Osteoblast (primary cell): ENCODE measurements at regions not wholly inside any gene's neighbourhood (a gene's known extent, or its start where the extent isn't known, plus 50 kb on each side); places are given as distances from the start of the nearest gene placed in this dataset.

ENCODE experiments used
- DNase-seq: peaks from one replicate; pipeline ENCODE4 v3.0.0; 2011; ENCODE audit warnings: low spot score, mixed read lengths; ENCODE audit not compliant: insufficient read length; ENCODE audit errors: missing footprints
- H2AFZ ChIP-seq: 2 replicates; pipeline ENCODE4 v1.6.0; 2011; ENCODE audit warnings: mild to moderate bottlenecking, low read length
- H3K27ac ChIP-seq: 2 replicates; pipeline ENCODE4 v1.5.1; 2011; ENCODE audit warnings: mild to moderate bottlenecking, low read depth, low read length, moderate library complexity
- H3K27me3 ChIP-seq: 2 replicates; pipeline ENCODE4 v1.6.0; 2012; ENCODE audit warnings: mild to moderate bottlenecking, control low read depth, inconsistent platforms, low read length, moderate library complexity; ENCODE audit not compliant: insufficient read depth
- H3K36me3 ChIP-seq: 2 replicates; pipeline ENCODE4 v1.5.1; 2011; ENCODE audit warnings: mild to moderate bottlenecking, low read length, control low read depth, moderate library complexity; ENCODE audit not compliant: insufficient read depth
- H3K4me1 ChIP-seq: 2 replicates; pipeline ENCODE4 v1.5.1; 2011; ENCODE audit warnings: mild to moderate bottlenecking, low read length, control low read depth, moderate library complexity; ENCODE audit not compliant: insufficient read depth
- H3K4me2 ChIP-seq: 2 replicates; pipeline ENCODE4 v1.6.0; 2011; ENCODE audit warnings: mild to moderate bottlenecking, low read length; ENCODE audit not compliant: insufficient read depth
- H3K4me3 ChIP-seq: fragments of 200-600 bp; sonication (generic); 3 replicates; pipeline ENCODE4 v1.5.1; 2012; ENCODE audit warnings: mild to moderate bottlenecking, low read length, inconsistent platforms; ENCODE audit not compliant: insufficient read depth
- H3K79me2 ChIP-seq: 2 replicates; pipeline ENCODE4 v1.6.0; 2012; ENCODE audit warnings: mild to moderate bottlenecking, low read length, control low read depth, inconsistent platforms; ENCODE audit not compliant: insufficient read depth
- H3K9me3 ChIP-seq: 2 replicates; pipeline ENCODE4 v1.5.1; 2011; ENCODE audit warnings: low read depth, low read length, control low read depth
- H4K20me1 ChIP-seq: 2 replicates; pipeline ENCODE4 v1.6.0; 2012; ENCODE audit warnings: mild to moderate bottlenecking, low read length, control low read depth; ENCODE audit not compliant: insufficient read depth
- CTCF ChIP-seq: IDR thresholded peaks from 2 replicates; pipeline ENCODE4 v1.5.1; 2011; ENCODE audit warnings: mild to moderate bottlenecking, low read depth, low read length, moderate library complexity; ENCODE audit errors: extremely low read depth

GRCh38 chr18:78006774-78007260, 757.2 kb downstream of the GALR1 start:
- Histone ChIP-seq H3K27ac (no peak overlapping the region), H3K79me2 (no peaks in the 10 kb centered on the region), H3K4me3 (no peak overlapping the region), H3K4me2 (no peak overlapping the region), H3K27me3 (no peaks in the 10 kb centered on the region), H3K36me3 (no peaks in the 10 kb centered on the region), H3K9me3 (peaks cover 3% of the 10 kb centered on the region), H3K4me1 (no peaks in the 10 kb centered on the region), H4K20me1 (no peaks in the 10 kb centered on the region), H2AFZ (no peak overlapping the region)
- DNase-seq: no peak
- TF ChIP-seq CTCF: no peak

- no peak for DNase-seq
- no peaks in the 10 kb centered on the region for H3K27me3 ChIP-seq
- H3K36me3 ChIP-seq: no peaks in the 10 kb centered on the region
- H3K79me2 ChIP-seq: no peaks in the 10 kb centered on the region
- H3K4me1 ChIP-seq: no peaks in the 10 kb centered on the region
- no peaks in the 10 kb centered on the region for H4K20me1 ChIP-seq
- H2AFZ ChIP-seq: no peak overlapping the region
- H3K27ac ChIP-seq: no peak overlapping the region
- H3K4me3 ChIP-seq: no peak overlapping the region
- peaks cover 8% of the 10 kb centered on the region for H3K9me3 ChIP-seq
- no peak for TF ChIP-seq CTCF
- H3K4me2 ChIP-seq: no peak overlapping the region
Observed at GRCh38 chr18:78010363-78010762, 760.7 kb downstream of the GALR1 start.

GRCh38 chr18:78017869-78018268, 768.2 kb downstream of the GALR1 start:
- Histone ChIP-seq H2AFZ (no peak overlapping the region), H3K4me3 (no peak overlapping the region), H4K20me1 (no peaks in the 10 kb centered on the region), H3K79me2 (no peaks in the 10 kb centered on the region), H3K4me1 (no peaks in the 10 kb centered on the region), H3K9me3 (peaks cover 5% of the 10 kb centered on the region), H3K27me3 (no peaks in the 10 kb centered on the region), H3K4me2 (no peak overlapping the region), H3K27ac (no peak overlapping the region), H3K36me3 (no peaks in the 10 kb centered on the region)
- no peak for DNase-seq
- no peak for TF ChIP-seq CTCF

- no peak for DNase-seq
- Histone ChIP-seq H3K36me3 (no peaks in the 10 kb centered on the region), H2AFZ (no peak overlapping the region), H3K4me2 (no peak overlapping the region), H3K4me3 (no peak overlapping the region), H3K4me1 (no peaks in the 10 kb centered on the region), H3K27ac (no peak overlapping the region), H3K79me2 (no peaks in the 10 kb centered on the region), H3K9me3 (no peaks in the 10 kb centered on the region), H4K20me1 (no peaks in the 10 kb centered on the region), H3K27me3 (no peaks in the 10 kb centered on the region)
- no peak for TF ChIP-seq CTCF
Observed at GRCh38 chr18:78021196-78021595, 771.5 kb downstream of the GALR1 start.
